Heart left ventricle (tissue), 13 donors: ENCODE measurements at regions not wholly inside any gene's neighbourhood (a gene's known extent, or its start where the extent isn't known, plus 50 kb on each side); places are given as distances from the start of the nearest gene placed in this dataset.

Experiments used
- POLR2A ChIP-seq, 2 donors: fragments of 450-650 bp; IDR thresholded peaks; one replicate each; pipeline ENCODE4 v1.6.1; 2017; ENCODE audit warnings: antibody characterized with exemption in 2 of 2, mild to moderate bottlenecking in 2 of 2, moderate library complexity in 2 of 2
- TF ChIP-seq, protein P1 (sequence below), 12 donors: fragments of 200-600 bp; sonication (generic) in 4 of 12; IDR thresholded peaks; one replicate each; pipeline versions ENCODE4 v1.5.0 to v1.8.0; 2018 to 2022; ENCODE audit warnings: antibody characterized with exemption in 12 of 12, mild to moderate bottlenecking in 5 of 12
- donor health status: ischemic (EF 13 %, LVEDD 7.1; RV severe dilation, severe dysfunction).
- donor health status: DM: no; HTN: yes; CAD: no.
- donor health status: DM: no; HTN: no; CAD: no.
- donor health status: ischemic (EF 25% LVEDD 6.9; RV normal size, moderate dysfunction).
- donor health status: ischemic (EF 25% LVEDD 5.7; RV mildly dilated, moderate dysfunction).
- donor health status: ischemic (EF 35%, LVEDD 5.7; RV mildly dilated, moderate dysfunction).
- donor health status: nonischemic (EF 11% LVEDD 7.7; RV severe dilation, severe dysfunction).
- donor health status: DM: yes; HTN: yes; CAD: no.
- donor health status: PGD.
- donor health status: ischemic (EF 29% LVEDD 5.4; RV normal size, mild dysfunction).
- donor health status: nonischemic (EF 23%, LVEDD 6.1; RV moderate dilation, normal function).

GRCh38 chr21:9755611-9756010, 765.8 kb upstream of the TPTE start:
- no peak for TF ChIP-seq POLR2A (IDR thresholded peaks at IDR 0.05)
- TF ChIP-seq, protein P1, sequence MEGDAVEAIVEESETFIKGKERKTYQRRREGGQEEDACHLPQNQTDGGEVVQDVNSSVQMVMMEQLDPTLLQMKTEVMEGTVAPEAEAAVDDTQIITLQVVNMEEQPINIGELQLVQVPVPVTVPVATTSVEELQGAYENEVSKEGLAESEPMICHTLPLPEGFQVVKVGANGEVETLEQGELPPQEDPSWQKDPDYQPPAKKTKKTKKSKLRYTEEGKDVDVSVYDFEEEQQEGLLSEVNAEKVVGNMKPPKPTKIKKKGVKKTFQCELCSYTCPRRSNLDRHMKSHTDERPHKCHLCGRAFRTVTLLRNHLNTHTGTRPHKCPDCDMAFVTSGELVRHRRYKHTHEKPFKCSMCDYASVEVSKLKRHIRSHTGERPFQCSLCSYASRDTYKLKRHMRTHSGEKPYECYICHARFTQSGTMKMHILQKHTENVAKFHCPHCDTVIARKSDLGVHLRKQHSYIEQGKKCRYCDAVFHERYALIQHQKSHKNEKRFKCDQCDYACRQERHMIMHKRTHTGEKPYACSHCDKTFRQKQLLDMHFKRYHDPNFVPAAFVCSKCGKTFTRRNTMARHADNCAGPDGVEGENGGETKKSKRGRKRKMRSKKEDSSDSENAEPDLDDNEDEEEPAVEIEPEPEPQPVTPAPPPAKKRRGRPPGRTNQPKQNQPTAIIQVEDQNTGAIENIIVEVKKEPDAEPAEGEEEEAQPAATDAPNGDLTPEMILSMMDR (IDR thresholded peaks at IDR 0.05), result no peak
